ENCODE measurements at regions not wholly inside any gene's neighbourhood (a gene's known extent, or its start where the extent isn't known, plus 50 kb on each side); places are given as distances from the start of the nearest gene placed in this dataset.
A peak's percentile ranks its signal among the peaks of the same experiment; 100 is the strongest.

GRCh38 chr10:78304091-78305045 is 270.7 kb downstream of the RPS24 start:
- in situ Hi-C loops (cut with MboI; ENCODE audit: low sequenced_read_pairs in 4 of 4): loop anchor here in 3 of 4 donors (10.0 to 25.0 kb wide), 3 partner anchors 242 to 890 kb away; partner anchors contain the start of genes POLR3A (in 2 of the 3) and RPS24 (in 2 of the 3)
- peak overlapping the region in 3 of 4 donors; percentile 89 to 94 (median 90) for H3K27ac ChIP-seq
- intact Hi-C loops (cut with DNase I; ENCODE audit: low total_unique reads): loop anchor here (5.0 kb wide), 3 partner anchors 72 to 272 kb away; partner anchors contain the start of gene RPS24

DNA sequence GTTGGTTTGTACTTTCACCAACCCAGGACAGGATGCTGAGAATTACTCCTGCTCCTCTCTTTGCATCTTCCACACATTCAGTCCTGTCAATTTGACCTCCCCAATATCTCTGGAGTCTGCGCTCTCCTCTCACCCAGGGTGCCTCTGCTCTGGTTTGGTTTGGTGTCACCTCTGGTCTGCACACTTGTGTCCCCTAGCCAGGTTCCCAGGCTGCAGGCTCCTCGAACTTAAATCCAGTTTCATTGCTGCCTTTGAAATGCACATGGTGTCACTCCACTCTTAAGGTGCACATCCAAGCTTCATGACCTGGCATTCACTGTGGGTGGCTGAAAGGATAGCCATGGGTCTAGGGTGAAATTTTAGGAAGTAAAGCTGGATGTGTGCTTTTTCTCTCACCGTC is 271.6 kb downstream of the RPS24 start:
- no peak for DNase-seq
- Histone ChIP-seq H3K4me1 (peaks cover 13 to 20% of the 10 kb centered on the region in 2 donors), H3K27me3 (no peaks in the 10 kb centered on the region), H3K36me3 (no peaks in the 10 kb centered on the region), H3K4me3 (no peak overlapping the region), H3K27ac (no peak overlapping the region), H3K9me3 (no peaks in the 10 kb centered on the region)
- TF ChIP-seq POLR2A (IDR thresholded peaks at IDR 0.05) (no peak), CTCF (IDR thresholded peaks at IDR 0.05 in 4 of 5, conservative IDR thresholded peaks at IDR 0.05 in 1 of 5) (no peak)
- in situ Hi-C loops (cut with MboI; ENCODE audit: low sequenced_read_pairs in 4 of 4) (loop anchor here in 3 of 4 donors (10.0 to 25.0 kb wide), 3 partner anchors 243 to 889 kb away; partner anchors contain the start of genes POLR3A (in 2 of the 3) and RPS24 (in 2 of the 3)), intact Hi-C loops (cut with DNase I; ENCODE audit: low total_unique reads) (no loop called here)
- no peak for ATAC-seq

More at GRCh38 chr10:78304091-78305045, 270.7 kb downstream of the RPS24 start:
- Histone ChIP-seq H3K4me3 (no peak overlapping the region), H3K9me3 (no peaks in the 10 kb centered on the region), H3K27me3 (no peaks in the 10 kb centered on the region), H3K4me1 (peaks cover 13 to 20% of the 10 kb centered on the region in 2 donors), H3K36me3 (no peaks in the 10 kb centered on the region)
- no peak for TF ChIP-seq CTCF (IDR thresholded peaks at IDR 0.05 in 4 of 5, conservative IDR thresholded peaks at IDR 0.05 in 1 of 5)
- no peak for TF ChIP-seq POLR2A (IDR thresholded peaks at IDR 0.05)
- DNase-seq (no peak), ATAC-seq (no peak)

DNA sequence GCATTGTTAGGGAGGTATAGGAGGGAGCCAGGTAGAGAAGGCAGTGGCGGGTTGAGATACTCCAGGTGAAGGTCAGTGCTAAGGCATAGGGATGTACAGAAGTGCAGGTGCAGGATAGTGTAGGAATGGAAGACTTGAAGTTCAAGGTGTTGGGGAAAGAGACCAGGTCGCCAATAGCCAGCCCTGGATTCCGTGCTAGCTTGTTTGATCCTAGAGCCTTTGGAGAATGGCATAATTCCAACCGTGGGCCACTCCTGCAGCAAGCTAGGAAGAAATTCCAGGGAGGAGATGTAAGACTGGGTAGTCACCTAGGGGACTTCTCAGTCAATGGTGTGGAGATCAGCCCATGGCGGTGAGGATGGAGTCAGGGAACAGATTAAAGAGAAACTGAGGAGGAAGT is 272.7 kb downstream of the RPS24 start:
- Histone ChIP-seq H3K27me3 (no peaks in the 10 kb centered on the region), H3K4me3 (no peak overlapping the region), H3K27ac (no peak overlapping the region), H3K36me3 (no peaks in the 10 kb centered on the region), H3K9me3 (no peaks in the 10 kb centered on the region), H3K4me1 (peaks cover 11 to 18% of the 10 kb centered on the region in 2 donors)
- DNase-seq: no peak
- no peak for ATAC-seq
- TF ChIP-seq CTCF (IDR thresholded peaks at IDR 0.05 in 4 of 5, conservative IDR thresholded peaks at IDR 0.05 in 1 of 5) (no peak), POLR2A (IDR thresholded peaks at IDR 0.05) (no peak)
- in situ Hi-C loops (cut with MboI; ENCODE audit: low sequenced_read_pairs in 4 of 4): loop anchor here in 3 of 4 donors (10.0 to 25.0 kb wide), 3 partner anchors 244 to 888 kb away; partner anchors contain the start of genes POLR3A (in 2 of the 3) and RPS24 (in 2 of the 3)
- intact Hi-C loops (cut with DNase I; ENCODE audit: low total_unique reads): no loop called here

DNA sequence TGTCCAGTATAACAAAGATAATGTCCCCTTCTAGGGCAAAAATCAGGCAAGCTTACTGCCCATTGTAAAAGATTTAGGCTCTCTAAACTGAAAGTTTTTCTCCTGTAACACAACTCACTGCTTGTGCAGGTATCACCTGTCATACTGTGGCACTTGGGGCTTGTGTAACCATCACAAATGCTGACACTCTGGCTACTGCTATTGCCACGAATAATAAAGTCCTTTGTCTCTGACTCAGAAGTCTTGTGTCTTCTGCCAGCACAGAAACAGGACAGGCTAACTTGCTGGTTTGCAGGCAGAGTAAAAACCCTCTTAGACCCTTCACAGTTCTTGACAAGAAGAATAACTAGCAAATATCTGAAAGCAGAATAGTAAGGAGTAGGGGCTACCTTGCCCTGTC is 273.9 kb downstream of the RPS24 start:
- H3K36me3 ChIP-seq: no peaks in the 10 kb centered on the region
- ATAC-seq (no peak), DNase-seq (no peak)
- in situ Hi-C loops (cut with MboI; ENCODE audit: low sequenced_read_pairs in 4 of 4): loop anchor here in 3 of 4 donors (10.0 to 25.0 kb wide), 3 partner anchors 245 to 887 kb away; partner anchors contain the start of genes POLR3A (in 2 of the 3) and RPS24 (in 2 of the 3)
- H3K4me1 ChIP-seq: peaks cover 3 to 7% of the 10 kb centered on the region in 2 donors
- intact Hi-C loops (cut with DNase I; ENCODE audit: low total_unique reads): no loop called here
- H3K27ac ChIP-seq: no peak overlapping the region
- H3K9me3 ChIP-seq: no peaks in the 10 kb centered on the region
- no peak overlapping the region for H3K4me3 ChIP-seq
- TF ChIP-seq POLR2A (IDR thresholded peaks at IDR 0.05) (no peak), CTCF (IDR thresholded peaks at IDR 0.05 in 4 of 5, conservative IDR thresholded peaks at IDR 0.05 in 1 of 5) (no peak)
- H3K27me3 ChIP-seq: no peaks in the 10 kb centered on the region

Measured in gastrocnemius medialis (tissue), 4 donors.